Glutamatergic neuron (in vitro differentiated cells): ENCODE measurements at regions not wholly inside any gene's neighbourhood (a gene's known extent, or its start where the extent isn't known, plus 50 kb on each side); places are given as distances from the start of the nearest gene placed in this dataset.
"Not testable (repeated sequence)": the region's sequence is repeated elsewhere in the genome, so short reads cannot be mapped to it uniquely, and the experiment has no call there.

ENCODE experiments used
- DNase-seq: peaks from one replicate; pipeline ENCODE4 v3.0.0; 2022
- H3K27ac Mint-ChIP-seq: one replicate; pipeline ENCODE4 v1.8.0; 2020; ENCODE audit warnings: mild to moderate bottlenecking, mixed read lengths, inconsistent platforms; ENCODE audit not compliant: unreplicated experiment
- H3K27me3 Mint-ChIP-seq: one replicate; pipeline ENCODE4 v1.8.0; 2020; ENCODE audit warnings: mild to moderate bottlenecking, moderate library complexity, mixed read lengths, inconsistent platforms; ENCODE audit not compliant: unreplicated experiment
- H3K36me3 Mint-ChIP-seq: one replicate; pipeline ENCODE4 v1.8.0; 2020; ENCODE audit warnings: mild to moderate bottlenecking, mixed read lengths, inconsistent platforms; ENCODE audit not compliant: unreplicated experiment
- H3K4me1 Mint-ChIP-seq: one replicate; pipeline ENCODE4 v1.8.0; 2020; ENCODE audit warnings: mild to moderate bottlenecking, low read depth, mixed read lengths, inconsistent platforms; ENCODE audit not compliant: unreplicated experiment
- H3K4me3 Mint-ChIP-seq: one replicate; pipeline ENCODE4 v1.8.0; 2020; ENCODE audit warnings: mild to moderate bottlenecking, mixed read lengths, inconsistent platforms; ENCODE audit not compliant: unreplicated experiment
- H3K9me3 Mint-ChIP-seq: one replicate; pipeline ENCODE4 v1.8.0; 2020; ENCODE audit warnings: mild to moderate bottlenecking, moderate library complexity, mixed read lengths, inconsistent platforms; ENCODE audit not compliant: unreplicated experiment
- TF ChIP-seq, protein P1 (sequence below): fragments of 200-600 bp; sonication (generic); IDR thresholded peaks from one replicate; pipeline ENCODE4 v1.5.0; 2021; ENCODE audit not compliant: partially characterized antibody, unreplicated experiment

DNA sequence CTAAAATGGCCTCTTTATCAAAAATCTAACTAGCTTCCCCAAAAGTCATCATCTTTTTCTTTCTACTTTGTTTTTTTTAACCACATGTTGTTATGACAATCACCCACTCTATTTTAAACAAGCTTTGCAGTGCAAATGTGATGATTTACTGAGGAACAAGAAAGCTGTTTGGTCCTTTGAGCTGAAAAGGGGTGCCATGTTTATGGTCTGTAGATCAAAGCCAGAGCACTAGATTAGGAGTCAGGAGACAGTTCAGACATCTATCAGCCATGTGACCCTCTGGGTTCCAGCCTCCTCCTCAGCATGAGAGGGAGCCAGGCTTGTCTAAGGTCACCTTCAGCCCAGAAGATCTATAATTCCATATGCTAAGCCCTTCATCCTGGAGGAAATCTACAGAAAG lies 65.9 kb downstream of the RPL22L1 start:
- Mint-ChIP-seq H3K27ac (no peak overlapping the region), H3K4me3 (no peak overlapping the region)

DNA sequence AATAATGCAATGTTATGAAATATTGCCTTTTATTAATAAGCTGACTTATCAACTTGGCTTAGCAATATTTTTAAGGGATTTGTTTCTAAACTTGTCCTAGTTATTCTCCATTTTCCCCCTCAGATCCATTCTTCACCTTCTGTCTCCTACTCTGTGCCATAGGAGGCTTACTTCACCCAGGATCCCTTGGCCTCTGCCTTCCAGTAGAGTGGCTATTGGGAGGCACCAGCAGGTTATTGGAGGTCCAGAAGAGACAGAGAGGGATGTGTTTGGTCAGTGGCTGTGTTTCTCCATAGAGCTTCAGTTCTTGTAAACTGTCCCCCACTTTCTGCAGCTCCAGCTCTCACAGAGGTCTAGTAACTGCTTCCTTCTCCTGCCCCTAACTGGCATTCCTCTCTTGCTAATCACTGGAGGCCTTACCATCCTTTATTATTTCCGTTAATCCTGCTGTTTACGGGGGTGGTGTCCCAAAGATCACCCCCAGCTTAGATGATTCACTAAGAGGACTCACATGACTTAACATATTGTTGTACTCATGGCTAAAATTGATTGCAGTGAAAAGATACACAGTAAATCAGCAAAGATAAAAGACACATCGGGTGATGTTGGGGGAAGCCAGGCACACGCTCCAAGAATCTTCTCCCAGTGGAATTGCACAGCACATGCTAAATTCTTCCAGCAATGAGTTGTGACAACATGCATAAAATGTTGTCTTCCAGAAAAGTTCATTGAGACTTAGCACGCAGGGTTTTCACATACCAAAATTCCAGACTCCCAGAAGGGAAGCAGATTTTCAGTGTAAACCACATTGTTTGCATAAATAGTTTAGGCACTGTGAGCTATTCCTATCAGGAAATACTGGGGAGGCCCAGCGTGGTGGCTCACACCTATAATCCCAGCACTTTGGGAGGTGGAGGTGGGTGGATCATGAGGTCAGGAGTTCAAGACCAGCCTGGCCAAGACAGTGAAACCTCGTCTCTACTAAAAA lies 67.5 kb downstream of the RPL22L1 start:
- DNase-seq, result no peak
- Mint-ChIP-seq H3K4me1 (no peaks in the 10 kb centered on the region), H3K9me3 (no peaks in the 10 kb centered on the region), H3K4me3 (no peak overlapping the region), H3K27ac (no peak overlapping the region), H3K36me3 (no peaks in the 10 kb centered on the region), H3K27me3 (peaks cover 2% of the 10 kb centered on the region)
- TF ChIP-seq, protein P1, sequence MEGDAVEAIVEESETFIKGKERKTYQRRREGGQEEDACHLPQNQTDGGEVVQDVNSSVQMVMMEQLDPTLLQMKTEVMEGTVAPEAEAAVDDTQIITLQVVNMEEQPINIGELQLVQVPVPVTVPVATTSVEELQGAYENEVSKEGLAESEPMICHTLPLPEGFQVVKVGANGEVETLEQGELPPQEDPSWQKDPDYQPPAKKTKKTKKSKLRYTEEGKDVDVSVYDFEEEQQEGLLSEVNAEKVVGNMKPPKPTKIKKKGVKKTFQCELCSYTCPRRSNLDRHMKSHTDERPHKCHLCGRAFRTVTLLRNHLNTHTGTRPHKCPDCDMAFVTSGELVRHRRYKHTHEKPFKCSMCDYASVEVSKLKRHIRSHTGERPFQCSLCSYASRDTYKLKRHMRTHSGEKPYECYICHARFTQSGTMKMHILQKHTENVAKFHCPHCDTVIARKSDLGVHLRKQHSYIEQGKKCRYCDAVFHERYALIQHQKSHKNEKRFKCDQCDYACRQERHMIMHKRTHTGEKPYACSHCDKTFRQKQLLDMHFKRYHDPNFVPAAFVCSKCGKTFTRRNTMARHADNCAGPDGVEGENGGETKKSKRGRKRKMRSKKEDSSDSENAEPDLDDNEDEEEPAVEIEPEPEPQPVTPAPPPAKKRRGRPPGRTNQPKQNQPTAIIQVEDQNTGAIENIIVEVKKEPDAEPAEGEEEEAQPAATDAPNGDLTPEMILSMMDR, result no peak

More for the DNA sequence above, 65.9 kb downstream of the RPL22L1 start:
- H3K36me3 Mint-ChIP-seq, result no peaks in the 10 kb centered on the region
- H3K4me1 Mint-ChIP-seq, result no peaks in the 10 kb centered on the region
- H3K9me3 Mint-ChIP-seq, result no peaks in the 10 kb centered on the region
- DNase-seq, result no peak
- peaks cover 2% of the 10 kb centered on the region for H3K27me3 Mint-ChIP-seq
- TF ChIP-seq, protein P1, result no peak

DNA sequence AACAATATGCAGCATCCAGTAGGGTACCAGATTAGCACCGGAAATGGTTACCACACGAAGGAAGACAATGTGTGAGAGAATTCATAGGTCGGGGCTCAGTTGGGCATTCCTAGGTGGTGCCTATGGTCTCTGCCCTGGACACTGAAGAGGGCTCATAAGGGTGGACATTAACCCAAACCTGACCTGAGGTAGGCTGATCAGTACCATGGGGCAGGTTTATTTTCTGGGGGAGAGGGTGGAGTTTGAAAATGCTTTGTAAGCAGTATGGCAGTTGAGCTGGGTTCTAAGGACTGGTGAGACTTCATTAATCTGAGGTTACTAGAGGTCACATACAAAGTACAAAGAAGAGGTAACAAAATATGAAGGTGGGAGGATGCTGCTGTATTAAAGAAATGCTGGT lies 68.4 kb downstream of the RPL22L1 start:
- H3K36me3 Mint-ChIP-seq, result no peaks in the 10 kb centered on the region
- TF ChIP-seq, protein P1, result no peak
- H3K4me3 Mint-ChIP-seq, result no peak overlapping the region
- H3K27ac Mint-ChIP-seq, result no peak overlapping the region
- H3K27me3 Mint-ChIP-seq, result peaks cover 2% of the 10 kb centered on the region
- no peaks in the 10 kb centered on the region for H3K9me3 Mint-ChIP-seq
- no peaks in the 10 kb centered on the region for H3K4me1 Mint-ChIP-seq
- DNase-seq, result no peak

DNA sequence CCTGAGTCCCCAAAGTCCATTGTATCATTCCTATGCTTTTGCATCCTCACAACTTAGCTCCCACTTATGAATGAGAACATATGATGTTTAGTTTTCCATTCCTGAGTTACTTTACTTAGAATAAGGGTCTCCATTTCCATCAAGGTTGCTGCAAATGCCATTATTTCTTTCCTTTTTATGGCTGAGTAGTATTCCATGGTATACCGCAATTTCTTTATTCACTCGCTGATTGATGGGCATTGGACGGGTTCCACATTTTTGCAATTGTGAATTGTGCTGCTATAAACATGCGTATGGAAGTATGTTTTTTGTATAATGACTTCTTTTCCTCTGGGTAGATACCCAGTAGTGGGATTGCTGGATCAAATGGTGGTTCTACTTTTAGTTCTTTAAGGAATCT lies 69.7 kb downstream of the RPL22L1 start:
- not testable (repeated sequence) for H3K27ac Mint-ChIP-seq, DNase-seq, H3K27me3 Mint-ChIP-seq, H3K36me3 Mint-ChIP-seq, H3K4me1 Mint-ChIP-seq, H3K9me3 Mint-ChIP-seq, H3K4me3 Mint-ChIP-seq

DNA sequence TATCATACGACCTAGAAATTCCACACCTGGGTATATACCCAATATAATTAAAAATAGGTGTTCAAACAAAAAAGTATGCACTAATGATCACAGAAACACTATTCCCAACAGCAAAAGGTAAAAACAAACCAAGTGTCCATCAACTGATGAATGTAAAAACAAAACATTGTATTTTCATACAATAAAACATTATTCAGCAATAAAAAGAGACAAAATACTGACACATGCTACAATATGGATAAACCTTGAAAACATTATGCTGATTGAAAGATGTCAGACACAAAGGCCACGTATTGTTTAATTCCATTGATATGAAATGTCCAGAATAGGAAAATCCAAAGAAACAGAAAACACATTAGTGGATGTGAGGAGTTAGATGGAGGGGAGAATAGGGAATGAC lies 71.0 kb downstream of the RPL22L1 start:
- Mint-ChIP-seq H3K36me3 (no peaks in the 10 kb centered on the region), H3K4me3 (no peak overlapping the region), H3K9me3 (no peaks in the 10 kb centered on the region), H3K27me3 (peaks cover 2% of the 10 kb centered on the region), H3K27ac (no peak overlapping the region), H3K4me1 (no peaks in the 10 kb centered on the region)
- TF ChIP-seq, protein P1, result no peak
- no peak for DNase-seq
